HepG2 (cell line): ENCODE measurements at regions not wholly inside any gene's neighbourhood (a gene's known extent, or its start where the extent isn't known, plus 50 kb on each side); places are given as distances from the start of the nearest gene placed in this dataset.

Source experiments
- FOXC1 ChIP-seq: sonication (generic); formaldehyde crosslinking; IDR thresholded peaks from 2 replicates; pipeline ENCODE4 v1.8.0; 2022; ENCODE audit warnings: mild to moderate bottlenecking, missing genetic modification reagents, borderline replicate concordance
- JDP2 ChIP-seq: sonication (generic); formaldehyde crosslinking; IDR thresholded peaks from 2 replicates; pipeline ENCODE4 v1.8.1; 2022; ENCODE audit warnings: missing genetic modification reagents, borderline replicate concordance
- KLF16 ChIP-seq, 2 experiments: sonication (generic) in 1 of 2; formaldehyde crosslinking in 1 of 2; IDR thresholded peaks; 2 replicates each; pipeline versions ENCODE4 v1.6.1 to v1.8.0; 2016 to 2023; ENCODE audit warnings: missing genetic modification reagents in 2 of 2, missing compliant biosample characterization in 1 of 2
- RARG ChIP-seq: sonication (generic); formaldehyde crosslinking; IDR thresholded peaks from 2 replicates; pipeline ENCODE4 v1.4.0; 2020; ENCODE audit warnings: low read depth, mild to moderate bottlenecking, missing genetic modification reagents
- YEATS4 ChIP-seq: sonication (generic); formaldehyde crosslinking; IDR thresholded peaks from 2 replicates; pipeline ENCODE4 v1.4.0; 2020; ENCODE audit warnings: missing genetic modification reagents, borderline replicate concordance
- ZBTB42 ChIP-seq: sonication (generic); formaldehyde crosslinking; IDR thresholded peaks from 2 replicates; pipeline ENCODE4 v1.5.0; 2020; ENCODE audit warnings: mild to moderate bottlenecking, missing genetic modification reagents
- ZFP62 ChIP-seq: sonication (generic); formaldehyde crosslinking; IDR thresholded peaks from 2 replicates; pipeline ENCODE4 v1.4.0; 2020; ENCODE audit warnings: missing genetic modification reagents
- ZFX ChIP-seq: sonication (generic); formaldehyde crosslinking; IDR thresholded peaks from 2 replicates; pipeline ENCODE4 v1.4.0; 2020; ENCODE audit warnings: mild to moderate bottlenecking, low read depth, missing genetic modification reagents, moderate library complexity
- ZNF33B ChIP-seq: sonication (generic); formaldehyde crosslinking; IDR thresholded peaks from 2 replicates; pipeline ENCODE4 v1.5.1; 2020; ENCODE audit warnings: mild to moderate bottlenecking, missing genetic modification reagents
- ZNF644 ChIP-seq: IDR thresholded peaks from 2 replicates; pipeline ENCODE4 v1.6.1; 2016; ENCODE audit warnings: low read depth
- ZNF713 ChIP-seq: sonication (generic); formaldehyde crosslinking; IDR thresholded peaks from 2 replicates; pipeline ENCODE4 v1.4.0; 2020; ENCODE audit warnings: mild to moderate bottlenecking, missing genetic modification reagents
- ZSCAN12 ChIP-seq: sonication (generic); formaldehyde crosslinking; IDR thresholded peaks from 2 replicates; pipeline ENCODE4 v1.9.0; 2021; ENCODE audit warnings: mild to moderate bottlenecking, missing genetic modification reagents
- TF ChIP-seq, protein P1 (sequence below): sonication (generic); formaldehyde crosslinking; conservative IDR thresholded peaks from 2 replicates; pipeline ENCODE4 v1.8.0; 2022; ENCODE audit warnings: mild to moderate bottlenecking, moderate library complexity, missing genetic modification reagents
- TF ChIP-seq, protein P2 (sequence below): sonication (generic); formaldehyde crosslinking; IDR thresholded peaks from 2 replicates; pipeline ENCODE4 v1.4.0; 2020; ENCODE audit warnings: mild to moderate bottlenecking, missing genetic modification reagents
- TF ChIP-seq, protein P3 (sequence below): sonication (generic); formaldehyde crosslinking; IDR thresholded peaks from 2 replicates; pipeline ENCODE4 v1.9.0; 2021; ENCODE audit warnings: mild to moderate bottlenecking, missing genetic modification reagents
- TF ChIP-seq, protein P4 (sequence below): sonication (generic); formaldehyde crosslinking; IDR thresholded peaks from 2 replicates; pipeline ENCODE4 v1.4.0; 2020; ENCODE audit warnings: mild to moderate bottlenecking, missing genetic modification reagents
- TF ChIP-seq, protein P5 (sequence below): sonication (generic); formaldehyde crosslinking; IDR thresholded peaks from 2 replicates; pipeline ENCODE4 v1.5.0; 2020; ENCODE audit warnings: missing genetic modification reagents, mild to moderate bottlenecking, borderline replicate concordance
- TF ChIP-seq, protein P6 (sequence below): sonication (generic); formaldehyde crosslinking; IDR thresholded peaks from 2 replicates; pipeline ENCODE4 v1.5.0; 2020; ENCODE audit warnings: mild to moderate bottlenecking, missing genetic modification reagents

DNA sequence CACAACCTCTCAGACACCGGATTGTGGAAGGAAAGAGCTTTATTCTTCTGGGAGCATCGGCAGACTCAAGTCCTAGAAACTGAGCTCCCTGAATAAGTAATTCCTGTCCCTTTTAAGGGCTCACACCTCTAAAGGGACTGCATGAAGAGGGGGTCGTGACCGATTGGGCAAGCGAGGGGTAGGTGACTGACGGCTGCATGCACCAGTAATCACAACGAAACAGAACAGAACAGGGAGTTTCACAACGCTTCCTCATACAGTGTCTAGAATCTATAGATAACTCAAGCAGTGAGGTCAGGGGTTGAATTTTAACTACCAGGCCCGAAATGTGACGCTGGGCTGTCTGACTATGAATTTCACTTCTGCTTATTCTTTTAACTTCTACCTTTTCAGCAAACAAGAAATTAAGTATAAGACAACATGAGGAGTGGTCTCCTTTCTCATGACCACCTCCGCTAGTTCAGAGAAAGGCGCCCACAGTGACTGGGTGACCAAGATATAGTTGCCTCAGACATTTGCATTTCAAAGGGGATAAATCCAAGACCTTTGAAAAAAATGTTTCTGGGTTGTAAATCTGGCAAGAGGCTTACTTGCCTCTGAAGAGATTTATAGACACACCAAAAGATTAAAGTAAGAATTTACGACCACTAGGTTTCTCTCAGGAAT, 88.4 kb upstream of the ATF7IP2 start (continued):
- TF ChIP-seq, protein P1, sequence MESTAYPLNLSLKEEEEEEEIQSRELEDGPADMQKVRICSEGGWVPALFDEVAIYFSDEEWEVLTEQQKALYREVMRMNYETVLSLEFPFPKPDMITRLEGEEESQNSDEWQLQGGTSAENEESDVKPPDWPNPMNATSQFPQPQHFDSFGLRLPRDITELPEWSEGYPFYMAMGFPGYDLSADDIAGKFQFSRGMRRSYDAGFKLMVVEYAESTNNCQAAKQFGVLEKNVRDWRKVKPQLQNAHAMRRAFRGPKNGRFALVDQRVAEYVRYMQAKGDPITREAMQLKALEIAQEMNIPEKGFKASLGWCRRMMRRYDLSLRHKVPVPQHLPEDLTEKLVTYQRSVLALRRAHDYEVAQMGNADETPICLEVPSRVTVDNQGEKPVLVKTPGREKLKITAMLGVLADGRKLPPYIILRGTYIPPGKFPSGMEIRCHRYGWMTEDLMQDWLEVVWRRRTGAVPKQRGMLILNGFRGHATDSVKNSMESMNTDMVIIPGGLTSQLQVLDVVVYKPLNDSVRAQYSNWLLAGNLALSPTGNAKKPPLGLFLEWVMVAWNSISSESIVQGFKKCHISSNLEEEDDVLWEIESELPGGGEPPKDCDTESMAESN (CRISPR knock-in tag): no peak; the same call in 1 of the 2 replicates
- TF ChIP-seq KLF16 (CRISPR knock-in tag; IDR thresholded peaks at IDR 0.05): peak in 1 of 2 experiments; percentile 41; a peak in 2 of 4 replicates
- no peak for TF ChIP-seq ZBTB42 (CRISPR knock-in tag)
- TF ChIP-seq ZNF713 (CRISPR knock-in tag): no peak
- no peak for TF ChIP-seq RARG (CRISPR knock-in tag)
- TF ChIP-seq FOXC1 (CRISPR knock-in tag): no peak
- no peak for TF ChIP-seq ZNF33B (CRISPR knock-in tag)
- TF ChIP-seq, protein P2, sequence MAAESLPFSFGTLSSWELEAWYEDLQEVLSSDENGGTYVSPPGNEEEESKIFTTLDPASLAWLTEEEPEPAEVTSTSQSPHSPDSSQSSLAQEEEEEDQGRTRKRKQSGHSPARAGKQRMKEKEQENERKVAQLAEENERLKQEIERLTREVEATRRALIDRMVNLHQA: no peak
- TF ChIP-seq ZSCAN12 (CRISPR knock-in tag): no peak
- TF ChIP-seq, protein P3, sequence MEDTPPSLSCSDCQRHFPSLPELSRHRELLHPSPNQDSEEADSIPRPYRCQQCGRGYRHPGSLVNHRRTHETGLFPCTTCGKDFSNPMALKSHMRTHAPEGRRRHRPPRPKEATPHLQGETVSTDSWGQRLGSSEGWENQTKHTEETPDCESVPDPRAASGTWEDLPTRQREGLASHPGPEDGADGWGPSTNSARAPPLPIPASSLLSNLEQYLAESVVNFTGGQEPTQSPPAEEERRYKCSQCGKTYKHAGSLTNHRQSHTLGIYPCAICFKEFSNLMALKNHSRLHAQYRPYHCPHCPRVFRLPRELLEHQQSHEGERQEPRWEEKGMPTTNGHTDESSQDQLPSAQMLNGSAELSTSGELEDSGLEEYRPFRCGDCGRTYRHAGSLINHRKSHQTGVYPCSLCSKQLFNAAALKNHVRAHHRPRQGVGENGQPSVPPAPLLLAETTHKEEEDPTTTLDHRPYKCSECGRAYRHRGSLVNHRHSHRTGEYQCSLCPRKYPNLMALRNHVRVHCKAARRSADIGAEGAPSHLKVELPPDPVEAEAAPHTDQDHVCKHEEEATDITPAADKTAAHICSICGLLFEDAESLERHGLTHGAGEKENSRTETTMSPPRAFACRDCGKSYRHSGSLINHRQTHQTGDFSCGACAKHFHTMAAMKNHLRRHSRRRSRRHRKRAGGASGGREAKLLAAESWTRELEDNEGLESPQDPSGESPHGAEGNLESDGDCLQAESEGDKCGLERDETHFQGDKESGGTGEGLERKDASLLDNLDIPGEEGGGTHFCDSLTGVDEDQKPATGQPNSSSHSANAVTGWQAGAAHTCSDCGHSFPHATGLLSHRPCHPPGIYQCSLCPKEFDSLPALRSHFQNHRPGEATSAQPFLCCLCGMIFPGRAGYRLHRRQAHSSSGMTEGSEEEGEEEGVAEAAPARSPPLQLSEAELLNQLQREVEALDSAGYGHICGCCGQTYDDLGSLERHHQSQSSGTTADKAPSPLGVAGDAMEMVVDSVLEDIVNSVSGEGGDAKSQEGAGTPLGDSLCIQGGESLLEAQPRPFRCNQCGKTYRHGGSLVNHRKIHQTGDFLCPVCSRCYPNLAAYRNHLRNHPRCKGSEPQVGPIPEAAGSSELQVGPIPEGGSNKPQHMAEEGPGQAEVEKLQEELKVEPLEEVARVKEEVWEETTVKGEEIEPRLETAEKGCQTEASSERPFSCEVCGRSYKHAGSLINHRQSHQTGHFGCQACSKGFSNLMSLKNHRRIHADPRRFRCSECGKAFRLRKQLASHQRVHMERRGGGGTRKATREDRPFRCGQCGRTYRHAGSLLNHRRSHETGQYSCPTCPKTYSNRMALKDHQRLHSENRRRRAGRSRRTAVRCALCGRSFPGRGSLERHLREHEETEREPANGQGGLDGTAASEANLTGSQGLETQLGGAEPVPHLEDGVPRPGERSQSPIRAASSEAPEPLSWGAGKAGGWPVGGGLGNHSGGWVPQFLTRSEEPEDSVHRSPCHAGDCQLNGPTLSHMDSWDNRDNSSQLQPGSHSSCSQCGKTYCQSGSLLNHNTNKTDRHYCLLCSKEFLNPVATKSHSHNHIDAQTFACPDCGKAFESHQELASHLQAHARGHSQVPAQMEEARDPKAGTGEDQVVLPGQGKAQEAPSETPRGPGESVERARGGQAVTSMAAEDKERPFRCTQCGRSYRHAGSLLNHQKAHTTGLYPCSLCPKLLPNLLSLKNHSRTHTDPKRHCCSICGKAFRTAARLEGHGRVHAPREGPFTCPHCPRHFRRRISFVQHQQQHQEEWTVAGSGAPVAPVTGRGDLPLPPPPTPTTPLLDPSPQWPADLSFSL (CRISPR knock-in tag): no peak
- TF ChIP-seq, protein P4, sequence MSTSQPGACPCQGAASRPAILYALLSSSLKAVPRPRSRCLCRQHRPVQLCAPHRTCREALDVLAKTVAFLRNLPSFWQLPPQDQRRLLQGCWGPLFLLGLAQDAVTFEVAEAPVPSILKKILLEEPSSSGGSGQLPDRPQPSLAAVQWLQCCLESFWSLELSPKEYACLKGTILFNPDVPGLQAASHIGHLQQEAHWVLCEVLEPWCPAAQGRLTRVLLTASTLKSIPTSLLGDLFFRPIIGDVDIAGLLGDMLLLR (CRISPR knock-in tag): no peak
- TF ChIP-seq JDP2 (CRISPR knock-in tag): no peak
- peak; percentile 63; the same call in 1 of the 2 replicates for TF ChIP-seq YEATS4 (CRISPR knock-in tag)
- TF ChIP-seq, protein P5, sequence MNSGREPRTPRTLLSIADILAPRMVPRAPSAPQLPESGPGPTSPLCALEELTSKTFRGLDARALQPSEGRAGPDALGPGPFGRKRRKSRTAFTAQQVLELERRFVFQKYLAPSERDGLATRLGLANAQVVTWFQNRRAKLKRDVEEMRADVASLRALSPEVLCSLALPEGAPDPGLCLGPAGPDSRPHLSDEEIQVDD (CRISPR knock-in tag): no peak
- TF ChIP-seq ZFX: peak; percentile 89
- no peak for TF ChIP-seq ZNF644
- TF ChIP-seq, protein P6, sequence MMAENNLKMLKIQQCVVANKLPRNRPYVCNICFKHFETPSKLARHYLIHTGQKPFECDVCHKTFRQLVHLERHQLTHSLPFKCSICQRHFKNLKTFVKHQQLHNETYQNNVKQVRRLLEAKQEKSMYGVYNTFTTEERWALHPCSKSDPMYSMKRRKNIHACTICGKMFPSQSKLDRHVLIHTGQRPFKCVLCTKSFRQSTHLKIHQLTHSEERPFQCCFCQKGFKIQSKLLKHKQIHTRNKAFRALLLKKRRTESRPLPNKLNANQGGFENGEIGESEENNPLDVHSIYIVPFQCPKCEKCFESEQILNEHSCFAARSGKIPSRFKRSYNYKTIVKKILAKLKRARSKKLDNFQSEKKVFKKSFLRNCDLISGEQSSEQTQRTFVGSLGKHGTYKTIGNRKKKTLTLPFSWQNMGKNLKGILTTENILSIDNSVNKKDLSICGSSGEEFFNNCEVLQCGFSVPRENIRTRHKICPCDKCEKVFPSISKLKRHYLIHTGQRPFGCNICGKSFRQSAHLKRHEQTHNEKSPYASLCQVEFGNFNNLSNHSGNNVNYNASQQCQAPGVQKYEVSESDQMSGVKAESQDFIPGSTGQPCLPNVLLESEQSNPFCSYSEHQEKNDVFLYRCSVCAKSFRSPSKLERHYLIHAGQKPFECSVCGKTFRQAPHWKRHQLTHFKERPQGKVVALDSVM (CRISPR knock-in tag): no peak
- TF ChIP-seq ZFP62 (CRISPR knock-in tag): no peak
